ENCODE measurements at regions not wholly inside any gene's neighbourhood (a gene's known extent, or its start where the extent isn't known, plus 50 kb on each side); places are given as distances from the start of the nearest gene placed in this dataset.

- no peak for TF ChIP-seq CTCF (IDR thresholded peaks at IDR 0.05)
- TF ChIP-seq POLR2A (IDR thresholded peaks at IDR 0.05) = no peak
- no peak for TF ChIP-seq EP300 (IDR thresholded peaks at IDR 0.05)
- TF ChIP-seq POLR2AphosphoS5 (IDR thresholded peaks at IDR 0.05) = no peak
These were observed 801.7 kb upstream of the PRMT6 start for GRCh38 chr1:106254748-106255147.
